ENCODE measurements at regions not wholly inside any gene's neighbourhood (a gene's known extent, or its start where the extent isn't known, plus 50 kb on each side); places are given as distances from the start of the nearest gene placed in this dataset.
"Not testable (repeated sequence)": the region's sequence is repeated elsewhere in the genome, so short reads cannot be mapped to it uniquely, and the experiment has no call there.

DNA sequence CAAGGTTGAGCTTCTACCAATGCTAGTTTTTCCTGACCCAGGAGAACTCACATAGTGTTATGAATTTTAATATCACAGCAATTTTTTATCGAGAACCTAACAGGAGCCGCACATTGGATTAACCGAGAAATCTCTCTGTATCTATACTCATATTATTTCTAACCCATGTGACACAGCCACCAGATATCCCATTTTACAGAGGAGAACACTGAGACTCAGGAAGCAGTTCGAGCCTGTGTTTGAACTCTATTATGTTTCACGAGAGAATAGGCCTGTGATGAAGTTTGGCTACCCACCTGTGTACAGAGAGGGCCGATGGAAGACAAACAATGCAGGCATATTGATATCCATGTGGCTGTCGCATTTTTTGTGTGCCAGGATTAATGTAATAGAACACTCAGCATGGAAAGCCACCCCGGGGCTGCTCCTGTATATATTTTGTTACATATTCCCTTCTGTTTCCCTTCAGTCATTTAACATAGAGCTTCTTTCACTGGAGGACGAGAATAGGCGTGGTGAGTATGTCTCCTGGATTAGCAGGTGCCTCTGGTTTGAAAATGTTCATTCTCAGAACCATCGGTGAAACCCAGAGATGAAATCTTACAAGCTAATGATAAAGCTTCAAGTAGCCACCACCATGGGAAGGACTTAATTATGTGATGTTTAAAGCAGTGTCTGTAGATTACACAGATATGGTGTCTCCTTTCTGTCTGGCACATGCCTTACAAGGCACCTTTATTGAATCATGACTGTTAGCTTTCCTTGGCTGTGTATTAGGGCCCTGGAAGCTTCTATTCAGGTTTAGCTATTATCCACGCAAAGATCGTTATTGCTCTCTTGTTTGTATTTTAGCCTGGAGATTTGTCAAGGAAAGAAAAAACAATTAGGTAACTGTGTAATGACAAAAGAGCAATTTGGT is 205.4 kb downstream of the BCAS1 start:
- peaks cover 46 to 56% (median 55%) of the 10 kb centered on the region in 3 donors for H3K4me1 Mint-ChIP-seq
- H3K36me3 ChIP-seq (ENCODE audit: control insufficient read depth in 2 of 2, extremely low read depth in 1 of 2, insufficient read depth in 1 of 2, low read length in 1 of 2); H3K9me3 ChIP-seq; H3K36me3 Mint-ChIP-seq; DNase-seq; H3K27me3 Mint-ChIP-seq; ATAC-seq (replicated peaks in 1 of 4); H3K27me3 ChIP-seq (replicated peaks in 1 of 2; ENCODE audit: control insufficient read depth in 2 of 2, extremely low read depth in 1 of 2, insufficient read depth in 2 of 2, low read length in 1 of 2); H3K9me3 Mint-ChIP-seq; H3K4me3 ChIP-seq (ENCODE audit: control insufficient read depth in 1 of 2, extremely low read depth in 1 of 2, low read length in 1 of 2): not testable (repeated sequence)
- peak overlapping the region; percentile 78 for H3K27ac ChIP-seq (ENCODE audit: low read length)
- peak overlapping the region in 1 of 3 donors; percentile 57 for H3K4me3 Mint-ChIP-seq
- POLR2A ChIA-PET, result interaction anchor here (0.6 to 1.0 kb wide), 4 partner anchors 15 to 274 kb away, joined by 3 to 6 read pairs (median 4); no protein-coding TSS in a partner anchor
- CTCF ChIA-PET, result interaction anchor here (0.5 to 2.1 kb wide), 9 partner anchors 18 to 342 kb away, joined by 3 to 10 read pairs (median 3); no protein-coding TSS in a partner anchor
- 100% methylated on average over 3 of the region's 13 CpGs for WGBS (ENCODE audit: insufficient coverage)
- H3K4me1 ChIP-seq (ENCODE audit: control insufficient read depth in 1 of 2, extremely low read depth in 1 of 2, insufficient read depth in 2 of 2, low read length in 2 of 2), result peaks cover 30 to 37% of the 10 kb centered on the region in 2 experiments
- peak overlapping the region; percentile 93 to 97 for H3K27ac Mint-ChIP-seq

DNA sequence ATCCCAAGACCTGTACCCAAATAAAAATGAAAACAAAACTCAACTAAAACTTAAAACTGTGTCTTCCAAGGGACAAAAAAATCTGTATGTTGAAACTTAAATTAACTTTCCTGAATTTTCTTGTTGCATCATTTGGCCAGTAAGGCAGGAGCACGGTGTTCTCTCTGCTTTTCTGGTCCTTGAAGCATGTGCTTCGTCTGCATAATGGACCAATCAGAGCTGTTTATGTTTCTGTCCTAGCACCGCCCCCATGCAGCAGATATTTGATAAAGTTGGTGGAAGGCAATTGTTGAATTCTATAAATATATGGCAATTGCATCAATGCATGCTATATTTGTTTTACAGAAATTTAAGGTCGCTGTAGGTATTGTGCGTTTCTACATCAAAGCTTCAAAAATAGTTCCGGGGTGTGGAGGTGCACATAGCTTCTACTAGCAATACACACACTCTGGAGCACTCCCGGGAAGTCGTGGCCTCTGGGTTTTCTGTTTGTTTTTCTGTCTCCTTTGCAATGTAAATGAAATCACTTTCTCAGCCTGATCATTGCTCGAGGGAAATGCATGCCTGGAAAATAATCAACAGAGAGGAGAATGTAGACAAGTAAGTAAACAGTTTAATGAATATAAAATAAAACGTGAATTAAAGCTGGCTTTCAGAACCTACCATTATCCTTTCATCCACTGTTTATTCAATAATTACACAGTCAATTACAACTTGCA is 206.3 kb downstream of the BCAS1 start:
- H3K36me3 ChIP-seq (ENCODE audit: control insufficient read depth in 2 of 2, extremely low read depth in 1 of 2, insufficient read depth in 1 of 2, low read length in 1 of 2); ATAC-seq (replicated peaks in 1 of 4); H3K27me3 ChIP-seq (replicated peaks in 1 of 2; ENCODE audit: control insufficient read depth in 2 of 2, extremely low read depth in 1 of 2, insufficient read depth in 2 of 2, low read length in 1 of 2); H3K36me3 Mint-ChIP-seq; CTCF ChIA-PET; H3K9me3 Mint-ChIP-seq; H3K27ac ChIP-seq (ENCODE audit: low read length); H3K9me3 ChIP-seq; H3K4me3 ChIP-seq (ENCODE audit: control insufficient read depth in 1 of 2, extremely low read depth in 1 of 2, low read length in 1 of 2); DNase-seq; H3K27me3 Mint-ChIP-seq: not testable (repeated sequence)
- peaks cover 37 to 48% (median 46%) of the 10 kb centered on the region in 3 donors for H3K4me1 Mint-ChIP-seq
- peaks cover 22 to 30% of the 10 kb centered on the region in 2 experiments for H3K4me1 ChIP-seq (ENCODE audit: control insufficient read depth in 1 of 2, extremely low read depth in 1 of 2, insufficient read depth in 2 of 2, low read length in 2 of 2)
- POLR2A ChIA-PET, result interaction anchor here in 1 of 2 donors (1.0 kb wide), 1 partner anchor 273 kb away, joined by 3 read pairs; no protein-coding TSS in a partner anchor
- WGBS (ENCODE audit: insufficient coverage), result 50% methylated on average over 1 of the region's 10 CpGs
- peak overlapping the region; percentile 66 to 74 for H3K27ac Mint-ChIP-seq
- H3K4me3 Mint-ChIP-seq, result peak overlapping the region in 1 of 3 donors; percentile 25

GRCh38 chr20:53863535-53863922 is 206.9 kb downstream of the BCAS1 start:
- Mint-ChIP-seq H3K4me1 (peaks cover 37 to 48% (median 46%) of the 10 kb centered on the region in 3 donors), H3K27ac (peak overlapping the region; percentile 66 to 74)
- not testable (repeated sequence) for H3K36me3 ChIP-seq (ENCODE audit: control insufficient read depth in 2 of 2, extremely low read depth in 1 of 2, insufficient read depth in 1 of 2, low read length in 1 of 2); ATAC-seq (replicated peaks in 1 of 4); DNase-seq; H3K9me3 ChIP-seq; H3K27me3 ChIP-seq (replicated peaks in 1 of 2; ENCODE audit: control insufficient read depth in 2 of 2, extremely low read depth in 1 of 2, insufficient read depth in 2 of 2, low read length in 1 of 2); H3K36me3 Mint-ChIP-seq; H3K4me3 ChIP-seq (ENCODE audit: control insufficient read depth in 1 of 2, extremely low read depth in 1 of 2, low read length in 1 of 2); H3K4me3 Mint-ChIP-seq; H3K27me3 Mint-ChIP-seq; H3K27ac ChIP-seq (ENCODE audit: low read length); H3K9me3 Mint-ChIP-seq
- CTCF ChIA-PET, result interaction anchor here in 1 of 2 donors (0.7 kb wide), 1 partner anchor 171 kb away, joined by 3 read pairs; no protein-coding TSS in a partner anchor
- POLR2A ChIA-PET, result interaction anchor here in 1 of 2 donors (1.0 kb wide), 1 partner anchor 272 kb away, joined by 3 read pairs; no protein-coding TSS in a partner anchor
- 100% methylated on average over 1 of the region's 3 CpGs for WGBS (ENCODE audit: insufficient coverage)
- H3K4me1 ChIP-seq (ENCODE audit: control insufficient read depth in 1 of 2, extremely low read depth in 1 of 2, insufficient read depth in 2 of 2, low read length in 2 of 2), result peaks cover 22 to 30% of the 10 kb centered on the region in 2 experiments

DNA sequence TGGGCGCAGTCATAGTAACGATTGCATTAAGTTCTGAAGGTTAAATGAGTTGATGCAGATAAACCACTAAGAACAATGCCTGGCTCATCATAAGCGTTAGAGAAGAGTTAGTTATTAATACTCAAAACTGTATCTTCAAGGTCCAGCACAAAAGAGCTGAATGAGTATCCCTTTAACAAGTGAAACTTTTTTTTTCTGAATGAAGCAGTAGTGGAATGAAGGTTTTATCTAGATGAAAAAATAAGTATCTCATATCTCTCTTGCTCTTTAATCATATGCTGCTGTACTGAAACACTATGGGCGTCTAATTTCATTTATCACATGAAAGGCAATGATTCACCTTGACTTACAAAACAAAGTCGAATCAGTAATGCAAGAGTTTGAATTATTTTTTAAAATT is 207.4 kb downstream of the BCAS1 start:
- H3K27ac Mint-ChIP-seq; H3K36me3 Mint-ChIP-seq; ATAC-seq (replicated peaks in 1 of 4); H3K9me3 Mint-ChIP-seq; H3K4me3 ChIP-seq (ENCODE audit: control insufficient read depth in 1 of 2, extremely low read depth in 1 of 2, low read length in 1 of 2); DNase-seq; H3K27ac ChIP-seq (ENCODE audit: low read length); H3K4me3 Mint-ChIP-seq; POLR2A ChIA-PET; H3K27me3 ChIP-seq (replicated peaks in 1 of 2; ENCODE audit: control insufficient read depth in 2 of 2, extremely low read depth in 1 of 2, insufficient read depth in 2 of 2, low read length in 1 of 2); H3K36me3 ChIP-seq (ENCODE audit: control insufficient read depth in 2 of 2, extremely low read depth in 1 of 2, insufficient read depth in 1 of 2, low read length in 1 of 2); H3K9me3 ChIP-seq; H3K27me3 Mint-ChIP-seq: not testable (repeated sequence)
- CTCF ChIA-PET, result interaction anchor here in 1 of 2 donors (0.7 kb wide), 1 partner anchor 171 kb away, joined by 3 read pairs; no protein-coding TSS in a partner anchor
- H3K4me1 Mint-ChIP-seq, result peaks cover 37 to 47% (median 46%) of the 10 kb centered on the region in 3 donors
- H3K4me1 ChIP-seq (ENCODE audit: control insufficient read depth in 1 of 2, extremely low read depth in 1 of 2, insufficient read depth in 2 of 2, low read length in 2 of 2), result peaks cover 21 to 33% of the 10 kb centered on the region in 2 experiments
- no CpG with 5 or more reads among the region's 5 CpGs for WGBS (ENCODE audit: insufficient coverage)

- H3K27ac Mint-ChIP-seq; DNase-seq; H3K9me3 Mint-ChIP-seq; H3K9me3 ChIP-seq; POLR2A ChIA-PET; H3K27ac ChIP-seq (ENCODE audit: low read length); H3K4me3 Mint-ChIP-seq; H3K36me3 ChIP-seq (ENCODE audit: control insufficient read depth in 2 of 2, extremely low read depth in 1 of 2, insufficient read depth in 1 of 2, low read length in 1 of 2); H3K4me3 ChIP-seq (ENCODE audit: control insufficient read depth in 1 of 2, extremely low read depth in 1 of 2, low read length in 1 of 2); H3K27me3 Mint-ChIP-seq; H3K27me3 ChIP-seq (replicated peaks in 1 of 2; ENCODE audit: control insufficient read depth in 2 of 2, extremely low read depth in 1 of 2, insufficient read depth in 2 of 2, low read length in 1 of 2); CTCF ChIA-PET; H3K36me3 Mint-ChIP-seq; ATAC-seq (replicated peaks in 1 of 4): not testable (repeated sequence)
- peaks cover 20 to 34% of the 10 kb centered on the region in 2 experiments for H3K4me1 ChIP-seq (ENCODE audit: control insufficient read depth in 1 of 2, extremely low read depth in 1 of 2, insufficient read depth in 2 of 2, low read length in 2 of 2)
- no CpG with 5 or more reads among the region's 4 CpGs for WGBS (ENCODE audit: insufficient coverage)
- peaks cover 37 to 47% (median 46%) of the 10 kb centered on the region in 3 donors for H3K4me1 Mint-ChIP-seq
Observed at GRCh38 chr20:53862490-53862889, 207.9 kb downstream of the BCAS1 start.

DNA sequence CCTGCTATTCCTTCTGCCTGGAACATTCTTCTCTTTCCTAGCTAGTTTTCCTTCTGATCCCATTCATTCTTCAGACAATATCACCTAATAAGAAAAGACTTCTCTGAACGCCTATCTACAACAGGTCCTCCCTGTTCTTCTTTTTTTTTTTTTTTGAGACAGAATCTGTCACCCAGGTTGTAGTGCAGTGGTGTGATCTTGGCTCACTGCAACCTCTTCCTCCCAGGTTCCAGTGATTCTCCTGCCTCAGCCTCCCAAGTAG is 208.3 kb downstream of the BCAS1 start:
- H3K4me3 Mint-ChIP-seq; DNase-seq; H3K36me3 Mint-ChIP-seq; H3K27me3 ChIP-seq (replicated peaks in 1 of 2; ENCODE audit: control insufficient read depth in 2 of 2, extremely low read depth in 1 of 2, insufficient read depth in 2 of 2, low read length in 1 of 2); H3K4me3 ChIP-seq (ENCODE audit: control insufficient read depth in 1 of 2, extremely low read depth in 1 of 2, low read length in 1 of 2); H3K9me3 ChIP-seq; H3K27ac ChIP-seq (ENCODE audit: low read length); H3K9me3 Mint-ChIP-seq; H3K27me3 Mint-ChIP-seq; H3K27ac Mint-ChIP-seq; ATAC-seq (replicated peaks in 1 of 4); H3K36me3 ChIP-seq (ENCODE audit: control insufficient read depth in 2 of 2, extremely low read depth in 1 of 2, insufficient read depth in 1 of 2, low read length in 1 of 2): not testable (repeated sequence)
- ChIA-PET CTCF (interaction anchor here (0.6 to 0.7 kb wide), 2 partner anchors 82 to 241 kb away, joined by 3 to 7 read pairs; no protein-coding TSS in a partner anchor), POLR2A (interaction anchor here in 1 of 2 donors (0.6 kb wide), 1 partner anchor 253 kb away, joined by 4 read pairs; no protein-coding TSS in a partner anchor)
- peaks cover 36 to 46% (median 46%) of the 10 kb centered on the region in 3 donors for H3K4me1 Mint-ChIP-seq
- H3K4me1 ChIP-seq (ENCODE audit: control insufficient read depth in 1 of 2, extremely low read depth in 1 of 2, insufficient read depth in 2 of 2, low read length in 2 of 2), result peaks cover 17 to 33% of the 10 kb centered on the region in 2 experiments
- no CpG with 5 or more reads among the region's 1 CpG for WGBS (ENCODE audit: insufficient coverage)
